Naive B cell (primary cell): ENCODE measurements at regions not wholly inside any gene's neighbourhood (a gene's known extent, or its start where the extent isn't known, plus 50 kb on each side); places are given as distances from the start of the nearest gene placed in this dataset.
A peak's percentile ranks its signal among the peaks of the same experiment; 100 is the strongest.

ENCODE experiments used
- ATAC-seq, 2 donors: fragments of 150-1000 bp; cut with Tn5 transposase; 2 replicates each; pipeline ENCODE4 v1.10.0; 2021; ENCODE audit warnings: low read depth in 2 of 2, mild to moderate bottlenecking in 2 of 2, moderate library complexity in 2 of 2
- DNase-seq: peaks from one replicate; pipeline ENCODE4 v3.0.0; 2022
- H3K27ac Mint-ChIP-seq, 6 donors: one replicate each; pipeline ENCODE4 v1.8.0; 2020 to 2022; ENCODE audit warnings: mild to moderate bottlenecking in 6 of 6, mixed read lengths in 6 of 6, moderate library complexity in 5 of 6, inconsistent platforms in 2 of 6
- H3K27me3 Mint-ChIP-seq, 3 donors: one replicate each; pipeline ENCODE4 v1.8.0; 2021 to 2022; ENCODE audit warnings: mixed read lengths in 3 of 3, mild to moderate bottlenecking in 1 of 3
- H3K36me3 Mint-ChIP-seq, 2 donors: one replicate each; pipeline ENCODE4 v1.8.0; 2020 to 2022; ENCODE audit warnings: mixed read lengths in 2 of 2, inconsistent platforms in 1 of 2, mild to moderate bottlenecking in 1 of 2
- H3K4me1 Mint-ChIP-seq, 3 donors: one replicate each; pipeline ENCODE4 v1.8.0; 2020 to 2022; ENCODE audit warnings: mixed read lengths in 3 of 3, inconsistent platforms in 1 of 3, mild to moderate bottlenecking in 1 of 3, moderate library complexity in 1 of 3
- H3K4me3 Mint-ChIP-seq, 8 donors: one replicate each; pipeline ENCODE4 v1.8.0; 2020 to 2022; ENCODE audit warnings: mild to moderate bottlenecking in 8 of 8, mixed read lengths in 8 of 8, moderate library complexity in 8 of 8, inconsistent platforms in 2 of 8
- H3K9me3 Mint-ChIP-seq, 7 donors: one replicate each; pipeline ENCODE4 v1.8.0; 2020 to 2022; ENCODE audit warnings: mixed read lengths in 7 of 7, mild to moderate bottlenecking in 5 of 7, inconsistent platforms in 2 of 7, moderate library complexity in 1 of 7

- H3K36me3 Mint-ChIP-seq = no peaks in the 10 kb centered on the region
- no peaks in the 10 kb centered on the region for H3K27me3 Mint-ChIP-seq
- H3K4me3 Mint-ChIP-seq = no peak overlapping the region
- peaks cover 0 to 5% (median 0%) of the 10 kb centered on the region in 7 donors for H3K9me3 Mint-ChIP-seq
- ATAC-seq (no peak), DNase-seq (no peak)
- H3K27ac Mint-ChIP-seq = no peak overlapping the region
- peaks cover 0 to 2% (median 0%) of the 10 kb centered on the region in 3 donors for H3K4me1 Mint-ChIP-seq
These were observed 331.3 kb downstream of the GRXCR1 start for GRCh38 chr4:43223820-43224219.

- Mint-ChIP-seq H3K27ac (no peak overlapping the region), H3K9me3 (peaks cover 0 to 5% (median 0%) of the 10 kb centered on the region in 7 donors), H3K4me3 (no peak overlapping the region), H3K4me1 (peaks cover 0 to 2% (median 0%) of the 10 kb centered on the region in 3 donors), H3K27me3 (no peaks in the 10 kb centered on the region), H3K36me3 (no peaks in the 10 kb centered on the region)
- DNase-seq (no peak), ATAC-seq (no peak)
These were observed 332.0 kb downstream of the GRXCR1 start for GRCh38 chr4:43224559-43224958.

- Mint-ChIP-seq H3K36me3 (no peaks in the 10 kb centered on the region), H3K27ac (no peak overlapping the region), H3K27me3 (no peaks in the 10 kb centered on the region), H3K9me3 (no peaks in the 10 kb centered on the region), H3K4me1 (no peaks in the 10 kb centered on the region), H3K4me3 (no peak overlapping the region)
- ATAC-seq (no peak), DNase-seq (no peak)
These were observed 340.8 kb downstream of the GRXCR1 start for GRCh38 chr4:43233321-43233720.

- Mint-ChIP-seq H3K27me3 (no peaks in the 10 kb centered on the region), H3K4me3 (no peak overlapping the region), H3K9me3 (peaks cover 0 to 1% (median 0%) of the 10 kb centered on the region in 7 donors), H3K27ac (no peak overlapping the region), H3K36me3 (no peaks in the 10 kb centered on the region), H3K4me1 (peaks cover 0 to 5% (median 3%) of the 10 kb centered on the region in 3 donors)
- DNase-seq (no peak), ATAC-seq (no peak)
These were observed 342.3 kb downstream of the GRXCR1 start for GRCh38 chr4:43234626-43235415.

- Mint-ChIP-seq H3K9me3 (peaks cover 0 to 4% (median 0%) of the 10 kb centered on the region in 7 donors), H3K27me3 (no peaks in the 10 kb centered on the region), H3K4me3 (no peak overlapping the region), H3K4me1 (peaks cover 0 to 7% (median 5%) of the 10 kb centered on the region in 3 donors), H3K36me3 (no peaks in the 10 kb centered on the region), H3K27ac (no peak overlapping the region)
- ATAC-seq (no peak), DNase-seq (no peak)
These were observed 345.5 kb downstream of the GRXCR1 start for GRCh38 chr4:43238008-43238407.

GRCh38 chr4:43238585-43238984 lies 346.1 kb downstream of the GRXCR1 start:
- peaks cover 0 to 7% (median 5%) of the 10 kb centered on the region in 3 donors for H3K4me1 Mint-ChIP-seq
- no peaks in the 10 kb centered on the region for H3K27me3 Mint-ChIP-seq
- DNase-seq = no peak
- no peak overlapping the region for H3K4me3 Mint-ChIP-seq
- H3K27ac Mint-ChIP-seq = no peak overlapping the region
- ATAC-seq = no peak
- H3K36me3 Mint-ChIP-seq = no peaks in the 10 kb centered on the region
- peaks cover 0 to 4% (median under 1%) of the 10 kb centered on the region in 7 donors for H3K9me3 Mint-ChIP-seq

GRCh38 chr4:43241104-43241503 lies 348.6 kb downstream of the GRXCR1 start:
- no peak for DNase-seq
- Mint-ChIP-seq H3K36me3 (no peaks in the 10 kb centered on the region), H3K4me3 (no peak overlapping the region), H3K27ac (no peak overlapping the region), H3K27me3 (no peaks in the 10 kb centered on the region), H3K9me3 (peaks cover 0 to 4% (median 1%) of the 10 kb centered on the region in 7 donors), H3K4me1 (peaks cover 0 to 7% (median 5%) of the 10 kb centered on the region in 3 donors)
- ATAC-seq = no peak

GRCh38 chr4:43242606-43243005 lies 350.1 kb downstream of the GRXCR1 start:
- Mint-ChIP-seq H3K36me3 (no peaks in the 10 kb centered on the region), H3K27me3 (no peaks in the 10 kb centered on the region), H3K9me3 (peaks cover 0 to 11% (median 1%) of the 10 kb centered on the region in 7 donors), H3K27ac (no peak overlapping the region), H3K4me1 (peaks cover 0 to 7% (median 5%) of the 10 kb centered on the region in 3 donors), H3K4me3 (no peak overlapping the region)
- no peak for DNase-seq
- ATAC-seq = no peak

- peaks cover 0 to 7% (median 5%) of the 10 kb centered on the region in 3 donors for H3K4me1 Mint-ChIP-seq
- H3K4me3 Mint-ChIP-seq = no peak overlapping the region
- H3K36me3 Mint-ChIP-seq = no peaks in the 10 kb centered on the region
- DNase-seq (no peak), ATAC-seq (no peak)
- H3K9me3 Mint-ChIP-seq = peaks cover 0 to 11% (median 1%) of the 10 kb centered on the region in 7 donors
- H3K27ac Mint-ChIP-seq = no peak overlapping the region
- H3K27me3 Mint-ChIP-seq = no peaks in the 10 kb centered on the region
These were observed 351.1 kb downstream of the GRXCR1 start for GRCh38 chr4:43243433-43244116.

- H3K9me3 Mint-ChIP-seq = peaks cover 0 to 11% (median 2%) of the 10 kb centered on the region in 7 donors
- no peaks in the 10 kb centered on the region for H3K36me3 Mint-ChIP-seq
- no peaks in the 10 kb centered on the region for H3K27me3 Mint-ChIP-seq
- ATAC-seq (peak; percentile 52 to 66), DNase-seq (no peak)
- peaks cover 0 to 4% (median under 1%) of the 10 kb centered on the region in 3 donors for H3K4me1 Mint-ChIP-seq
- H3K4me3 Mint-ChIP-seq = no peak overlapping the region
- no peak overlapping the region for H3K27ac Mint-ChIP-seq
These were observed 352.3 kb downstream of the GRXCR1 start for GRCh38 chr4:43244688-43245382.

GRCh38 chr4:43251841-43252240 lies 359.3 kb downstream of the GRXCR1 start:
- Mint-ChIP-seq H3K4me3 (no peak overlapping the region), H3K36me3 (no peaks in the 10 kb centered on the region), H3K27me3 (no peaks in the 10 kb centered on the region), H3K27ac (no peak overlapping the region), H3K9me3 (peaks cover 6 to 14% (median 11%) of the 10 kb centered on the region in 7 donors), H3K4me1 (no peaks in the 10 kb centered on the region)
- no peak for ATAC-seq
- DNase-seq = no peak

GRCh38 chr4:43253541-43253940 lies 361.0 kb downstream of the GRXCR1 start:
- H3K9me3 Mint-ChIP-seq = peaks cover 8 to 19% (median 11%) of the 10 kb centered on the region in 7 donors
- no peaks in the 10 kb centered on the region for H3K36me3 Mint-ChIP-seq
- ATAC-seq (no peak), DNase-seq (no peak)
- H3K4me3 Mint-ChIP-seq = no peak overlapping the region
- H3K4me1 Mint-ChIP-seq = no peaks in the 10 kb centered on the region
- H3K27me3 Mint-ChIP-seq = no peaks in the 10 kb centered on the region
- H3K27ac Mint-ChIP-seq = no peak overlapping the region

- Mint-ChIP-seq H3K9me3 (peaks cover 0 to 18% (median 9%) of the 10 kb centered on the region in 7 donors), H3K4me3 (no peak overlapping the region), H3K27me3 (no peaks in the 10 kb centered on the region), H3K27ac (no peak overlapping the region), H3K4me1 (no peaks in the 10 kb centered on the region), H3K36me3 (no peaks in the 10 kb centered on the region)
- DNase-seq = no peak
- ATAC-seq = no peak
These were observed 372.2 kb downstream of the GRXCR1 start for GRCh38 chr4:43264730-43265129.
